Stromal cell of bone marrow (primary cell): ENCODE measurements at regions not wholly inside any gene's neighbourhood (a gene's known extent, or its start where the extent isn't known, plus 50 kb on each side); places are given as distances from the start of the nearest gene placed in this dataset.

Experiments used
- DNase-seq: peaks from one replicate; pipeline ENCODE4 v3.0.0-alpha.2; 2012; ENCODE audit warnings: low read depth

- DNase-seq = no peak
Measured at GRCh38 chr21:25375675-25376074, 231.6 kb downstream of the MRPL39 start.

GRCh38 chr21:25373126-25374082 is 233.9 kb downstream of the MRPL39 start:
- no peak for DNase-seq

- DNase-seq = no peak
Measured at GRCh38 chr21:25371841-25372425, 235.3 kb downstream of the MRPL39 start.

GRCh38 chr21:25370311-25370744 is 237.0 kb downstream of the MRPL39 start:
- peak; percentile 95 for DNase-seq

- DNase-seq = no peak
Measured at GRCh38 chr21:25369524-25370300, 237.6 kb downstream of the MRPL39 start.

- no peak for DNase-seq
Measured at GRCh38 chr21:25368531-25368930, 238.8 kb downstream of the MRPL39 start.

GRCh38 chr21:25366116-25366515 is 241.2 kb downstream of the MRPL39 start:
- no peak for DNase-seq

- no peak for DNase-seq
Measured at GRCh38 chr21:25362375-25363267, 244.7 kb downstream of the MRPL39 start.

- no peak for DNase-seq
Measured at GRCh38 chr21:25361765-25362164, 245.5 kb downstream of the MRPL39 start.

GRCh38 chr21:25361097-25361496 is 246.2 kb downstream of the MRPL39 start:
- no peak for DNase-seq

- DNase-seq = no peak
Measured at GRCh38 chr21:25360593-25360992, 246.7 kb downstream of the MRPL39 start.

- DNase-seq = no peak
Measured at GRCh38 chr21:25359724-25360123, 247.6 kb downstream of the MRPL39 start.

GRCh38 chr21:25350056-25350455 is 257.2 kb downstream of the MRPL39 start:
- no peak for DNase-seq

- DNase-seq = no peak
Measured at GRCh38 chr21:25343774-25344545, 263.3 kb downstream of the MRPL39 start.

GRCh38 chr21:25342816-25343215 is 264.5 kb downstream of the MRPL39 start:
- DNase-seq = no peak

GRCh38 chr21:25341981-25342380 is 265.3 kb downstream of the MRPL39 start:
- no peak for DNase-seq

- no peak for DNase-seq
Measured at GRCh38 chr21:25338415-25338814, 268.9 kb downstream of the MRPL39 start.

GRCh38 chr21:25334046-25334730 is 273.1 kb downstream of the MRPL39 start:
- DNase-seq = no peak

- DNase-seq = no peak
Measured at GRCh38 chr21:25331286-25331685, 276.0 kb downstream of the MRPL39 start.

- DNase-seq = peak; percentile 43
Measured at GRCh38 chr21:25330266-25330665, 277.0 kb downstream of the MRPL39 start.
